HEK293 (cell line): ENCODE measurements at regions not wholly inside any gene's neighbourhood (a gene's known extent, or its start where the extent isn't known, plus 50 kb on each side); places are given as distances from the start of the nearest gene placed in this dataset.

Experiments
- CTCF ChIA-PET: fragments of 350-600 bp; formaldehyde crosslinking; extraction: SDS; loops from one replicate; lab custom pipeline; 2021; ENCODE audit warnings: antibody characterized with exemption; lab: Yijun Ruan, JAX
- POLR2A ChIA-PET: fragments of 300-600 bp; formaldehyde crosslinking; extraction: SDS; loops from one replicate; lab custom pipeline; 2020; ENCODE audit warnings: antibody characterized with exemption, inconsistent platforms; lab: Yijun Ruan, JAX
- H3K27ac ChIP-seq: fragments of 200-500 bp; sonication (Bioruptor generic); 2 replicates; pipeline ENCODE4 v1.5.1; 2014; ENCODE audit warnings: low read depth, low read length, control low read depth, inconsistent platforms; ENCODE audit errors: extremely low read depth
- H3K36me3 ChIP-seq, 2 experiments: fragments of 200-500 bp in 1 of 2; sonication (Bioruptor generic) in 1 of 2; 1 replicate in 1 of 2; 2 replicates in 1 of 2; pipeline ENCODE4 v1.5.1; 2014 to 2017; ENCODE audit warnings: inconsistent platforms in 2 of 2, low read length in 2 of 2; ENCODE audit not compliant: control insufficient read depth in 2 of 2, insufficient read depth in 1 of 2
- H3K4me1 ChIP-seq: fragments of 200-500 bp; sonication (Bioruptor generic); 2 replicates; pipeline ENCODE4 v1.5.1; 2014; ENCODE audit warnings: mild to moderate bottlenecking, low read length, inconsistent platforms; ENCODE audit not compliant: control insufficient read depth, insufficient read depth
- H3K4me3 ChIP-seq: 2 replicates; pipeline ENCODE4 v1.5.1; 2011; ENCODE audit warnings: low read depth, mild to moderate bottlenecking, control low read depth, low read length, moderate library complexity
- H3K9me3 ChIP-seq: fragments of 200-500 bp; sonication (Bioruptor generic); 2 replicates; pipeline ENCODE4 v1.5.1; 2014; ENCODE audit warnings: low read depth, low read length, inconsistent platforms; ENCODE audit not compliant: control insufficient read depth, insufficient read depth
- HOXD13 ChIP-seq: sonication (generic); formaldehyde crosslinking; IDR thresholded peaks from 2 replicates; pipeline ENCODE4 v1.8.0; 2022; ENCODE audit warnings: missing genetic modification reagents, borderline replicate concordance
- KLF16 ChIP-seq: fragments of 450-650 bp; formaldehyde crosslinking; IDR thresholded peaks from 2 replicates; pipeline ENCODE4 v1.5.1; 2017; ENCODE audit warnings: missing biosample characterization, missing genetic modification characterization
- KLF17 ChIP-seq: fragments of 450-650 bp; formaldehyde crosslinking; IDR thresholded peaks from 2 replicates; pipeline ENCODE4 v1.5.1; 2016; ENCODE audit warnings: missing biosample characterization, missing genetic modification characterization
- SP2 ChIP-seq: fragments of 450-650 bp; formaldehyde crosslinking; IDR thresholded peaks from 2 replicates; pipeline ENCODE4 v1.5.1; 2016; ENCODE audit warnings: missing biosample characterization, missing genetic modification characterization
- SP7 ChIP-seq: fragments of 450-650 bp; formaldehyde crosslinking; IDR thresholded peaks from 2 replicates; pipeline ENCODE4 v1.5.1; 2016; ENCODE audit warnings: missing biosample characterization, missing genetic modification characterization
- TRIM28 ChIP-seq: IDR thresholded peaks from 2 replicates; pipeline ENCODE4 v1.6.1; 2011; ENCODE audit warnings: low read length, control low read depth, borderline replicate concordance
- ZBTB6 ChIP-seq: fragments of 450-650 bp; formaldehyde crosslinking; IDR thresholded peaks from 2 replicates; pipeline ENCODE4 v1.5.1; 2017; ENCODE audit warnings: missing biosample characterization, missing genetic modification characterization
- ZFP37 ChIP-seq: fragments of 450-650 bp; formaldehyde crosslinking; IDR thresholded peaks from 2 replicates; pipeline ENCODE4 v1.5.1; 2016; ENCODE audit warnings: missing biosample characterization, missing genetic modification characterization
- ZIC2 ChIP-seq: fragments of 450-650 bp; formaldehyde crosslinking; IDR thresholded peaks from 2 replicates; pipeline ENCODE4 v1.5.1; 2016; ENCODE audit warnings: missing biosample characterization, missing genetic modification characterization
- ZNF292 ChIP-seq: fragments of 450-650 bp; formaldehyde crosslinking; IDR thresholded peaks from 2 replicates; pipeline ENCODE4 v1.5.1; 2016; ENCODE audit warnings: low read depth, missing biosample characterization, missing genetic modification characterization, borderline replicate concordance
- ZNF324 ChIP-seq: fragments of 450-650 bp; formaldehyde crosslinking; IDR thresholded peaks from 2 replicates; pipeline ENCODE4 v1.5.1; 2016; ENCODE audit warnings: missing biosample characterization, missing genetic modification characterization
- ZNF350 ChIP-seq: fragments of 450-650 bp; formaldehyde crosslinking; IDR thresholded peaks from 2 replicates; pipeline ENCODE4 v1.5.0; 2017; ENCODE audit warnings: missing biosample characterization, mild to moderate bottlenecking, missing genetic modification characterization
- ZNF48 ChIP-seq: fragments of 450-650 bp; formaldehyde crosslinking; IDR thresholded peaks from 2 replicates; pipeline ENCODE4 v1.5.1; 2016; ENCODE audit warnings: missing biosample characterization, missing genetic modification characterization
- ZNF488 ChIP-seq: fragments of 450-650 bp; formaldehyde crosslinking; IDR thresholded peaks from 2 replicates; pipeline ENCODE4 v1.5.1; 2016; ENCODE audit warnings: missing biosample characterization, missing genetic modification characterization
- ZNF518A ChIP-seq: fragments of 450-650 bp; formaldehyde crosslinking; conservative IDR thresholded peaks from 2 replicates; pipeline ENCODE4 v1.5.1; 2016; ENCODE audit warnings: low read depth, missing biosample characterization, missing genetic modification characterization
- ZNF521 ChIP-seq: fragments of 450-650 bp; formaldehyde crosslinking; IDR thresholded peaks from 2 replicates; pipeline ENCODE4 v1.5.1; 2017; ENCODE audit warnings: missing biosample characterization, mild to moderate bottlenecking, missing genetic modification characterization
- ZNF629 ChIP-seq: fragments of 450-650 bp; formaldehyde crosslinking; IDR thresholded peaks from 2 replicates; pipeline ENCODE4 v1.5.1; 2017; ENCODE audit warnings: missing biosample characterization, missing genetic modification characterization
- ZSCAN16 ChIP-seq: fragments of 450-650 bp; formaldehyde crosslinking; IDR thresholded peaks from 2 replicates; pipeline ENCODE4 v1.5.1; 2016; ENCODE audit warnings: missing biosample characterization, missing genetic modification characterization

GRCh38 chr14:25909045-25909747, 688.6 kb downstream of the NOVA1 start:
- TF ChIP-seq ZSCAN16 (tag by site-specific recombination) (no peak), ZNF324 (tag by site-specific recombination) (no peak), TRIM28 (no peak), ZIC2 (tag by site-specific recombination) (no peak), ZNF350 (tag by site-specific recombination) (no peak), KLF17 (no peak), ZNF48 (no peak), ZFP37 (no peak), ZNF629 (tag by site-specific recombination) (no peak), ZNF521 (tag by site-specific recombination) (no peak), ZNF488 (tag by site-specific recombination) (no peak), SP2 (no peak), HOXD13 (no peak), SP7 (tag by site-specific recombination) (no peak), ZNF518A (tag by site-specific recombination) (no peak), KLF16 (tag by site-specific recombination) (no peak), ZBTB6 (tag by site-specific recombination) (no peak), ZNF292 (tag by site-specific recombination) (no peak)
- Histone ChIP-seq H3K4me3 (no peak overlapping the region), H3K27ac (no peak overlapping the region), H3K9me3 (no peaks in the 10 kb centered on the region), H3K36me3 (no peaks in the 10 kb centered on the region), H3K4me1 (no peaks in the 10 kb centered on the region)
- ChIA-PET CTCF (no interaction called here), POLR2A (no interaction called here)
